Lower leg skin (tissue), 3 donors: ENCODE measurements at regions not wholly inside any gene's neighbourhood (a gene's known extent, or its start where the extent isn't known, plus 50 kb on each side); places are given as distances from the start of the nearest gene placed in this dataset.

ENCODE experiments used
- POLR2A ChIP-seq, 2 donors: fragments of 450-650 bp; IDR thresholded peaks; one replicate each; pipeline ENCODE4 v1.6.1; 2016 to 2017; ENCODE audit warnings: antibody characterized with exemption in 2 of 2, mild to moderate bottlenecking in 1 of 2, moderate library complexity in 1 of 2
- TF ChIP-seq, protein P1 (sequence below), 3 donors: fragments of 450-650 bp; IDR thresholded peaks; one replicate each; pipeline ENCODE4 v1.5.1; 2016; ENCODE audit warnings: antibody characterized with exemption in 3 of 3, mild to moderate bottlenecking in 3 of 3, moderate library complexity in 2 of 3

DNA sequence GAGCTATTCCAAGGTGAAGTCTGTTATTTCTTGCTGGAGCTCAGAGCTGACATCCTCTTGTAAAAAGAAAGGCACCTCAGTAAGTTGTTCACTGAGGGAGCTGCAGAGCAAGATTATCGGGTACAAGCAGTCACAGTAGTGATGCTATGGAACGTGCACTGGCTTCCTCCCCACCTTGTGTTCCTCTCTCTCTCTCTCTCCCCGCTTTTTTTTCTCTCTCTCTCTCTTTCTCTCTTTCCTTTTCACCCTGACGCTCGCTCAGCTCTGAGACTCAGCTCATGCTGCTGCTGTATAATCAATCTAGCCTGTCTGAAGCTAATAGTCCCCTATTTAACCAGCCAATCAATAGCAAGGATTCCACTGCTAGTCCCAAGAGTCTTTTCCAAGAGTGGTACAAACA lies 587.6 kb upstream of the CDH18 start:
- TF ChIP-seq, protein P1, sequence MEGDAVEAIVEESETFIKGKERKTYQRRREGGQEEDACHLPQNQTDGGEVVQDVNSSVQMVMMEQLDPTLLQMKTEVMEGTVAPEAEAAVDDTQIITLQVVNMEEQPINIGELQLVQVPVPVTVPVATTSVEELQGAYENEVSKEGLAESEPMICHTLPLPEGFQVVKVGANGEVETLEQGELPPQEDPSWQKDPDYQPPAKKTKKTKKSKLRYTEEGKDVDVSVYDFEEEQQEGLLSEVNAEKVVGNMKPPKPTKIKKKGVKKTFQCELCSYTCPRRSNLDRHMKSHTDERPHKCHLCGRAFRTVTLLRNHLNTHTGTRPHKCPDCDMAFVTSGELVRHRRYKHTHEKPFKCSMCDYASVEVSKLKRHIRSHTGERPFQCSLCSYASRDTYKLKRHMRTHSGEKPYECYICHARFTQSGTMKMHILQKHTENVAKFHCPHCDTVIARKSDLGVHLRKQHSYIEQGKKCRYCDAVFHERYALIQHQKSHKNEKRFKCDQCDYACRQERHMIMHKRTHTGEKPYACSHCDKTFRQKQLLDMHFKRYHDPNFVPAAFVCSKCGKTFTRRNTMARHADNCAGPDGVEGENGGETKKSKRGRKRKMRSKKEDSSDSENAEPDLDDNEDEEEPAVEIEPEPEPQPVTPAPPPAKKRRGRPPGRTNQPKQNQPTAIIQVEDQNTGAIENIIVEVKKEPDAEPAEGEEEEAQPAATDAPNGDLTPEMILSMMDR (IDR thresholded peaks at IDR 0.05): no peak
- TF ChIP-seq POLR2A (IDR thresholded peaks at IDR 0.05): no peak
